WTC11 (cell line): ENCODE measurements at regions not wholly inside any gene's neighbourhood (a gene's known extent, or its start where the extent isn't known, plus 50 kb on each side); places are given as distances from the start of the nearest gene placed in this dataset.

Experiments used
- ATAC-seq: fragments of 200-7000 bp; cut with Tn5 transposase; 2 replicates; pipeline ENCODE4 v1.10.0; 2021; ENCODE audit warnings: mild to moderate bottlenecking, moderate library complexity
- CTCF ChIA-PET: fragments of 300-600 bp; sonication (Branson Sonifier 250); formaldehyde crosslinking; loops from one replicate; lab custom pipeline; 2021; ENCODE audit warnings: antibody characterized with exemption; lab: Charles Lee
- POLR2A ChIA-PET: fragments of 350-600 bp; sonication (Branson Sonifier 250); formaldehyde crosslinking; loops from one replicate; lab custom pipeline; 2021; ENCODE audit warnings: antibody characterized with exemption; lab: Charles Lee
- DNase-seq: peaks from one replicate; pipeline ENCODE4 v3.0.0; 2021; ENCODE audit warnings: low spot score
- H3K27ac Mint-ChIP-seq: 2 replicates; pipeline ENCODE4 v1.8.0; 2021; ENCODE audit warnings: mixed read lengths
- H3K27me3 Mint-ChIP-seq: 2 replicates; pipeline ENCODE4 v1.8.0; 2021; ENCODE audit warnings: low read depth, mild to moderate bottlenecking, moderate library complexity, mixed read lengths
- H3K36me3 Mint-ChIP-seq: 2 replicates; pipeline ENCODE4 v1.8.0; 2021; ENCODE audit warnings: mixed read lengths
- H3K4me1 Mint-ChIP-seq: 2 replicates; pipeline ENCODE4 v1.8.0; 2022; ENCODE audit warnings: mixed read lengths
- H3K4me3 Mint-ChIP-seq: 2 replicates; pipeline ENCODE4 v1.8.0; 2021; ENCODE audit warnings: mild to moderate bottlenecking, moderate library complexity, mixed read lengths
- H3K9me3 Mint-ChIP-seq: 2 replicates; pipeline ENCODE4 v1.8.0; 2021; ENCODE audit warnings: mixed read lengths
- EMX1 ChIP-seq: fragments of 250-450 bp; sonication (Bioruptor Pico); IDR thresholded peaks from 2 replicates; pipeline ENCODE4 v1.8.0; 2021; ENCODE audit warnings: mild to moderate bottlenecking
- ETV6 ChIP-seq: sonication (generic); formaldehyde crosslinking; IDR thresholded peaks from 2 replicates; pipeline ENCODE4 v1.8.1; 2022; ENCODE audit warnings: mild to moderate bottlenecking, missing genetic modification reagents
- GTF2I ChIP-seq: fragments of 250-450 bp; sonication (Bioruptor Pico); conservative IDR thresholded peaks from 2 replicates; pipeline ENCODE4 v1.4.0; 2021; ENCODE audit warnings: mild to moderate bottlenecking
- HMGA2 ChIP-seq: fragments of 250-450 bp; sonication (Bioruptor Pico); IDR thresholded peaks from 2 replicates; pipeline ENCODE4 v1.4.0; 2021; ENCODE audit warnings: mild to moderate bottlenecking, moderate library complexity
- IRF2 ChIP-seq: sonication (generic); formaldehyde crosslinking; IDR thresholded peaks from 2 replicates; pipeline ENCODE4 v1.8.0; 2022; ENCODE audit warnings: low read depth, missing genetic modification reagents, borderline replicate concordance
- MYBL2 ChIP-seq: sonication (generic); formaldehyde crosslinking; IDR thresholded peaks from 2 replicates; pipeline ENCODE4 v1.8.1; 2023; ENCODE audit warnings: mild to moderate bottlenecking, moderate library complexity, missing genetic modification reagents
- NFE2L1 ChIP-seq: sonication (generic); formaldehyde crosslinking; IDR thresholded peaks from 2 replicates; pipeline ENCODE4 v1.8.1; 2023; ENCODE audit warnings: missing genetic modification reagents
- OVOL2 ChIP-seq: fragments of 250-450 bp; sonication (Bioruptor Pico); IDR thresholded peaks from 2 replicates; pipeline ENCODE4 v1.9.0; 2021; ENCODE audit warnings: mild to moderate bottlenecking, borderline replicate concordance
- TEAD1 ChIP-seq: sonication (generic); formaldehyde crosslinking; IDR thresholded peaks from 2 replicates; pipeline ENCODE4 v1.8.0; 2022; ENCODE audit warnings: mild to moderate bottlenecking, missing genetic modification reagents
- TP53 ChIP-seq: sonication (generic); formaldehyde crosslinking; IDR thresholded peaks from 2 replicates; pipeline ENCODE4 v1.8.1; 2023; ENCODE audit warnings: mild to moderate bottlenecking, missing genetic modification reagents
- ZNF121 ChIP-seq: sonication (generic); formaldehyde crosslinking; IDR thresholded peaks from 2 replicates; pipeline ENCODE4 v1.8.0; 2023; ENCODE audit warnings: missing genetic modification reagents
- ZNF219 ChIP-seq: sonication (generic); formaldehyde crosslinking; IDR thresholded peaks from 2 replicates; pipeline ENCODE4 v1.8.0; 2023; ENCODE audit warnings: missing genetic modification reagents, mild to moderate bottlenecking, borderline replicate concordance
- ZNF671 ChIP-seq: fragments of 250-450 bp; sonication (Bioruptor Pico); IDR thresholded peaks from 2 replicates; pipeline ENCODE4 v1.8.0; 2021; ENCODE audit warnings: mild to moderate bottlenecking
- TF ChIP-seq, protein P1 (sequence below): sonication (generic); formaldehyde crosslinking; IDR thresholded peaks from 2 replicates; pipeline ENCODE4 v1.8.0; 2022; ENCODE audit warnings: missing genetic modification reagents
- TF ChIP-seq, protein P2 (sequence below): sonication (generic); formaldehyde crosslinking; IDR thresholded peaks from 2 replicates; pipeline ENCODE4 v1.8.1; 2023; ENCODE audit warnings: mild to moderate bottlenecking, missing genetic modification reagents, moderate library complexity
- TF ChIP-seq, protein P3 (sequence below): sonication (generic); formaldehyde crosslinking; IDR thresholded peaks from 2 replicates; pipeline ENCODE4 v1.8.1; 2022; ENCODE audit warnings: mild to moderate bottlenecking, moderate library complexity, missing genetic modification reagents
- TF ChIP-seq, protein P4 (sequence below): sonication (generic); formaldehyde crosslinking; conservative IDR thresholded peaks from 2 replicates; pipeline ENCODE4 v1.8.1; 2022; ENCODE audit warnings: mild to moderate bottlenecking, missing genetic modification reagents
- TF ChIP-seq, protein P5 (sequence below): fragments of 250-450 bp; sonication (Bioruptor Pico); IDR thresholded peaks from 2 replicates; pipeline ENCODE4 v1.8.0; 2021; ENCODE audit warnings: mild to moderate bottlenecking
- TF ChIP-seq, protein P6 (sequence below): sonication (generic); formaldehyde crosslinking; IDR thresholded peaks from 2 replicates; pipeline ENCODE4 v1.8.1; 2022; ENCODE audit warnings: mild to moderate bottlenecking, missing genetic modification reagents, moderate library complexity, borderline replicate concordance

DNA sequence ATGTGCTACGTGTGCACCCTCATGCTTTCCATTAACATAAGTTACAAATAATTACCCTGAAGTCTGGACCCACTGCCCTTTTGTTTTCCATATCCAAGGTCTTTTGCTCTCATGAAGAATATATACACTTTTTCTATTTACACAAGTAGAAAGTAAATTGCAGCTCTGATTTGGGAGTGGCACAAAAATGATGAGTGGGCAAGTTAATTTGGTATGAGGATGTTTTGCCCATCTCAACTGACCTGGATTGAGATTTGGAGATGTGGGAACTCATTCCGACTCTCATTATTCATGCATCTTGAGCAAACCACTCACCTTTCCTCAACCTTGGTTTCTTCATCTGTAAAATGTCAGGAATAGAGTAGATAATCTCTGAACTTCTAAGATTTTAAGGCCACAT, 53.6 kb upstream of the TMEM17 start:
- Mint-ChIP-seq H3K4me3 (no peak overlapping the region), H3K36me3 (no peaks in the 10 kb centered on the region), H3K27ac (no peak overlapping the region), H3K27me3 (no peaks in the 10 kb centered on the region), H3K9me3 (peaks cover 10% of the 10 kb centered on the region), H3K4me1 (no peaks in the 10 kb centered on the region)
- ChIA-PET POLR2A (no interaction called here), CTCF (interaction anchor here (0.6 kb wide), 1 partner anchor 484 kb away, joined by 3 read pairs; no protein-coding TSS in a partner anchor)
- no peak for ATAC-seq
- DNase-seq = no peak
- TF ChIP-seq OVOL2 = no peak

DNA sequence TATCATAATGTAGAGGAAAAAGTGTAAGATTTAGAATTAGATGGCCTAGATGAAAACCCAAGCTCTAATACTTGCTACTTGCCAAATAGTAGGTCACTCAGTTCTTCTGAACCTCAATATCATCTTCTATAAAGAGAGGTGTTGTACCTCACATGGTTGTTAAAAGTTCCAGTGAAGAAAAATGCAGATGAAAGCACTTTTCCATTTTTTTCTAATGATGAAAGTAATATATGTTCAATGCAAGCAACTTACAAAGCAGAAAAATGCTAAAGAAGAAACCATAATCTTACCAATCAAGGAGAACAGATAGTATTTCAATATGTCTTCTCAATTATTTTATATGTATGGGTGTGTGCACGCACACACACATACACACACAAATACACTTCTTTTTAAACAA, 52.7 kb upstream of the TMEM17 start:
- no peaks in the 10 kb centered on the region for H3K27me3 Mint-ChIP-seq
- ChIA-PET POLR2A (no interaction called here), CTCF (interaction anchor here (1.2 kb wide), 1 partner anchor 102 kb away, joined by 3 read pairs; no protein-coding TSS in a partner anchor)
- DNase-seq (no peak), ATAC-seq (no peak)
- H3K27ac Mint-ChIP-seq = no peak overlapping the region
- H3K36me3 Mint-ChIP-seq = no peaks in the 10 kb centered on the region
- H3K9me3 Mint-ChIP-seq = peaks cover 10% of the 10 kb centered on the region
- no peaks in the 10 kb centered on the region for H3K4me1 Mint-ChIP-seq
- no peak overlapping the region for H3K4me3 Mint-ChIP-seq
- TF ChIP-seq ZNF671 (CRISPR knock-in tag) (no peak), MYBL2 (CRISPR knock-in tag) (no peak), HMGA2 (CRISPR knock-in tag) (no peak), NFE2L1 (CRISPR knock-in tag) (no peak), GTF2I (CRISPR knock-in tag) (no peak), EMX1 (CRISPR knock-in tag) (no peak), TP53 (CRISPR knock-in tag) (no peak), IRF2 (CRISPR knock-in tag) (no peak), ZNF121 (CRISPR knock-in tag) (no peak)
- TF ChIP-seq, protein P1, sequence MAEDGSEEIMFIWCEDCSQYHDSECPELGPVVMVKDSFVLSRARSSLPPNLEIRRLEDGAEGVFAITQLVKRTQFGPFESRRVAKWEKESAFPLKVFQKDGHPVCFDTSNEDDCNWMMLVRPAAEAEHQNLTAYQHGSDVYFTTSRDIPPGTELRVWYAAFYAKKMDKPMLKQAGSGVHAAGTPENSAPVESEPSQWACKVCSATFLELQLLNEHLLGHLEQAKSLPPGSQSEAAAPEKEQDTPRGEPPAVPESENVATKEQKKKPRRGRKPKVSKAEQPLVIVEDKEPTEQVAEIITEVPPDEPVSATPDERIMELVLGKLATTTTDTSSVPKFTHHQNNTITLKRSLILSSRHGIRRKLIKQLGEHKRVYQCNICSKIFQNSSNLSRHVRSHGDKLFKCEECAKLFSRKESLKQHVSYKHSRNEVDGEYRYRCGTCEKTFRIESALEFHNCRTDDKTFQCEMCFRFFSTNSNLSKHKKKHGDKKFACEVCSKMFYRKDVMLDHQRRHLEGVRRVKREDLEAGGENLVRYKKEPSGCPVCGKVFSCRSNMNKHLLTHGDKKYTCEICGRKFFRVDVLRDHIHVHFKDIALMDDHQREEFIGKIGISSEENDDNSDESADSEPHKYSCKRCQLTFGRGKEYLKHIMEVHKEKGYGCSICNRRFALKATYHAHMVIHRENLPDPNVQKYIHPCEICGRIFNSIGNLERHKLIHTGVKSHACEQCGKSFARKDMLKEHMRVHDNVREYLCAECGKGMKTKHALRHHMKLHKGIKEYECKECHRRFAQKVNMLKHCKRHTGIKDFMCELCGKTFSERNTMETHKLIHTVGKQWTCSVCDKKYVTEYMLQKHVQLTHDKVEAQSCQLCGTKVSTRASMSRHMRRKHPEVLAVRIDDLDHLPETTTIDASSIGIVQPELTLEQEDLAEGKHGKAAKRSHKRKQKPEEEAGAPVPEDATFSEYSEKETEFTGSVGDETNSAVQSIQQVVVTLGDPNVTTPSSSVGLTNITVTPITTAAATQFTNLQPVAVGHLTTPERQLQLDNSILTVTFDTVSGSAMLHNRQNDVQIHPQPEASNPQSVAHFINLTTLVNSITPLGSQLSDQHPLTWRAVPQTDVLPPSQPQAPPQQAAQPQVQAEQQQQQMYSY = no peak
- TF ChIP-seq, protein P2, sequence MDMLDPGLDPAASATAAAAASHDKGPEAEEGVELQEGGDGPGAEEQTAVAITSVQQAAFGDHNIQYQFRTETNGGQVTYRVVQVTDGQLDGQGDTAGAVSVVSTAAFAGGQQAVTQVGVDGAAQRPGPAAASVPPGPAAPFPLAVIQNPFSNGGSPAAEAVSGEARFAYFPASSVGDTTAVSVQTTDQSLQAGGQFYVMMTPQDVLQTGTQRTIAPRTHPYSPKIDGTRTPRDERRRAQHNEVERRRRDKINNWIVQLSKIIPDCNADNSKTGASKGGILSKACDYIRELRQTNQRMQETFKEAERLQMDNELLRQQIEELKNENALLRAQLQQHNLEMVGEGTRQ (CRISPR knock-in tag) = no peak
- TF ChIP-seq, protein P3, sequence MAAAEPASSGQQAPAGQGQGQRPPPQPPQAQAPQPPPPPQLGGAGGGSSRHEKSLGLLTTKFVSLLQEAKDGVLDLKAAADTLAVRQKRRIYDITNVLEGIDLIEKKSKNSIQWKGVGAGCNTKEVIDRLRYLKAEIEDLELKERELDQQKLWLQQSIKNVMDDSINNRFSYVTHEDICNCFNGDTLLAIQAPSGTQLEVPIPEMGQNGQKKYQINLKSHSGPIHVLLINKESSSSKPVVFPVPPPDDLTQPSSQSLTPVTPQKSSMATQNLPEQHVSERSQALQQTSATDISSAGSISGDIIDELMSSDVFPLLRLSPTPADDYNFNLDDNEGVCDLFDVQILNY (CRISPR knock-in tag) = no peak
- TF ChIP-seq, protein P4, sequence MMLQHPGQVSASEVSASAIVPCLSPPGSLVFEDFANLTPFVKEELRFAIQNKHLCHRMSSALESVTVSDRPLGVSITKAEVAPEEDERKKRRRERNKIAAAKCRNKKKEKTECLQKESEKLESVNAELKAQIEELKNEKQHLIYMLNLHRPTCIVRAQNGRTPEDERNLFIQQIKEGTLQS (CRISPR knock-in tag) = no peak

DNA sequence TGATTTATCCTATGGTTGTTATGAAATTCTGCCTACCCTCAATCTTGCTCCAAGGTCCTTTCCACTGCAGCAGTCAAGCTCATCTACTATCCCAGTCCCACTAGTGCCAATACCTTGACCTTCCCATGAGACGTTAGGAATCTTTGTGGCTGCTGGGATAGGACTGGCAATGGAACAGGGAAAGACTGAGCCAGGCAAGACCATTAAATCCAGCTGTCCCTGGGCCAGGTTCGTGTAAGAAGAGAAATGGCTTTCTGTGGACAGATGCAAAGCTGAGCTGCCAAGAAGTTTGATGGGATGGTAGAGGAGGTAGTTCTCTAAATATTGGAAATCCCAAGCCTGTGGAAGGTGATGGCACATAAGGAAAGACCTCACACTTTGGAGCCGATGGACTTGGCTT, 50.1 kb upstream of the TMEM17 start:
- TF ChIP-seq, protein P5, sequence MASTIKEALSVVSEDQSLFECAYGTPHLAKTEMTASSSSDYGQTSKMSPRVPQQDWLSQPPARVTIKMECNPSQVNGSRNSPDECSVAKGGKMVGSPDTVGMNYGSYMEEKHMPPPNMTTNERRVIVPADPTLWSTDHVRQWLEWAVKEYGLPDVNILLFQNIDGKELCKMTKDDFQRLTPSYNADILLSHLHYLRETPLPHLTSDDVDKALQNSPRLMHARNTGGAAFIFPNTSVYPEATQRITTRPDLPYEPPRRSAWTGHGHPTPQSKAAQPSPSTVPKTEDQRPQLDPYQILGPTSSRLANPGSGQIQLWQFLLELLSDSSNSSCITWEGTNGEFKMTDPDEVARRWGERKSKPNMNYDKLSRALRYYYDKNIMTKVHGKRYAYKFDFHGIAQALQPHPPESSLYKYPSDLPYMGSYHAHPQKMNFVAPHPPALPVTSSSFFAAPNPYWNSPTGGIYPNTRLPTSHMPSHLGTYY (CRISPR knock-in tag) = no peak
- TF ChIP-seq, protein P6, sequence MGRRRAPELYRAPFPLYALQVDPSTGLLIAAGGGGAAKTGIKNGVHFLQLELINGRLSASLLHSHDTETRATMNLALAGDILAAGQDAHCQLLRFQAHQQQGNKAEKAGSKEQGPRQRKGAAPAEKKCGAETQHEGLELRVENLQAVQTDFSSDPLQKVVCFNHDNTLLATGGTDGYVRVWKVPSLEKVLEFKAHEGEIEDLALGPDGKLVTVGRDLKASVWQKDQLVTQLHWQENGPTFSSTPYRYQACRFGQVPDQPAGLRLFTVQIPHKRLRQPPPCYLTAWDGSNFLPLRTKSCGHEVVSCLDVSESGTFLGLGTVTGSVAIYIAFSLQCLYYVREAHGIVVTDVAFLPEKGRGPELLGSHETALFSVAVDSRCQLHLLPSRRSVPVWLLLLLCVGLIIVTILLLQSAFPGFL (CRISPR knock-in tag) = no peak
- TF ChIP-seq TEAD1 (CRISPR knock-in tag) = no peak
- no peak for TF ChIP-seq ZNF219 (CRISPR knock-in tag)
- no peak for TF ChIP-seq ETV6 (CRISPR knock-in tag)

More for the DNA sequence above, 50.1 kb upstream of the TMEM17 start:
- peaks cover 11% of the 10 kb centered on the region for H3K9me3 Mint-ChIP-seq
- H3K4me3 Mint-ChIP-seq = no peak overlapping the region
- ChIA-PET POLR2A (interaction anchor here (0.6 kb wide), 1 partner anchor 333 kb away, joined by 5 read pairs; no protein-coding TSS in a partner anchor), CTCF (no interaction called here)
- ATAC-seq (no peak), DNase-seq (no peak)
- no peaks in the 10 kb centered on the region for H3K4me1 Mint-ChIP-seq
- no peaks in the 10 kb centered on the region for H3K36me3 Mint-ChIP-seq
- no peak overlapping the region for H3K27ac Mint-ChIP-seq
- H3K27me3 Mint-ChIP-seq = no peaks in the 10 kb centered on the region
